ENCODE measurements at regions not wholly inside any gene's neighbourhood (a gene's known extent, or its start where the extent isn't known, plus 50 kb on each side); places are given as distances from the start of the nearest gene placed in this dataset.

DNA sequence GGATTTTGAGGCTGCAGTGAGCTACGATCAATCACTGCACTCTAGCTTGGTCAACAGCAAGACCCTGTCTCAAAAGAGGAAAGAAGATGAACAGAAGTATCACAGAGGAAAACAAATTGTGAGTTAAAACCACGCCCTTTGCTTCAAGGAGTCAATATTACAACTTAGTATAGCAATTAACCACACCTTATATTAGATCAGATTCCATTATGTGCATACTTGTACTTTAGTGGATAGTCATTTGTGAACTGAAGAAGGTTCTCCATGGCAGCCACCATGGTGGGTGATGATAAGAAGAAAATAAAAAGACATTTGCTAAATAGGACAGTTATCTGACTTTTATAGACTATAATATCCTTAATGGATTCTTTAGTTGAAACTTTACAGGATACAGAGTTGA, 72.3 kb upstream of the EFEMP1 start:
- ATAC-seq (ENCODE audit: low read depth) (no peak), DNase-seq (ENCODE audit: low spot score) (no peak)
- H3K4me3 ChIP-seq (ENCODE audit: severe bottlenecking): no peak overlapping the region
- TF ChIP-seq, protein P1, sequence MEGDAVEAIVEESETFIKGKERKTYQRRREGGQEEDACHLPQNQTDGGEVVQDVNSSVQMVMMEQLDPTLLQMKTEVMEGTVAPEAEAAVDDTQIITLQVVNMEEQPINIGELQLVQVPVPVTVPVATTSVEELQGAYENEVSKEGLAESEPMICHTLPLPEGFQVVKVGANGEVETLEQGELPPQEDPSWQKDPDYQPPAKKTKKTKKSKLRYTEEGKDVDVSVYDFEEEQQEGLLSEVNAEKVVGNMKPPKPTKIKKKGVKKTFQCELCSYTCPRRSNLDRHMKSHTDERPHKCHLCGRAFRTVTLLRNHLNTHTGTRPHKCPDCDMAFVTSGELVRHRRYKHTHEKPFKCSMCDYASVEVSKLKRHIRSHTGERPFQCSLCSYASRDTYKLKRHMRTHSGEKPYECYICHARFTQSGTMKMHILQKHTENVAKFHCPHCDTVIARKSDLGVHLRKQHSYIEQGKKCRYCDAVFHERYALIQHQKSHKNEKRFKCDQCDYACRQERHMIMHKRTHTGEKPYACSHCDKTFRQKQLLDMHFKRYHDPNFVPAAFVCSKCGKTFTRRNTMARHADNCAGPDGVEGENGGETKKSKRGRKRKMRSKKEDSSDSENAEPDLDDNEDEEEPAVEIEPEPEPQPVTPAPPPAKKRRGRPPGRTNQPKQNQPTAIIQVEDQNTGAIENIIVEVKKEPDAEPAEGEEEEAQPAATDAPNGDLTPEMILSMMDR (IDR thresholded peaks at IDR 0.05; ENCODE audit: poor library complexity, severe bottlenecking): no peak
- no peaks in the 10 kb centered on the region for H3K27me3 ChIP-seq (ENCODE audit: insufficient read depth, poor library complexity, severe bottlenecking)
- no peaks in the 10 kb centered on the region for H3K36me3 ChIP-seq (ENCODE audit: low read depth)
- H3K27ac ChIP-seq (ENCODE audit: poor library complexity, severe bottlenecking): peak overlapping the region; percentile 96
- H3K9me3 ChIP-seq (ENCODE audit: severe bottlenecking): no peaks in the 10 kb centered on the region
- peaks cover 38% of the 10 kb centered on the region for H3K4me1 ChIP-seq (ENCODE audit: insufficient read depth, poor library complexity, severe bottlenecking)

DNA sequence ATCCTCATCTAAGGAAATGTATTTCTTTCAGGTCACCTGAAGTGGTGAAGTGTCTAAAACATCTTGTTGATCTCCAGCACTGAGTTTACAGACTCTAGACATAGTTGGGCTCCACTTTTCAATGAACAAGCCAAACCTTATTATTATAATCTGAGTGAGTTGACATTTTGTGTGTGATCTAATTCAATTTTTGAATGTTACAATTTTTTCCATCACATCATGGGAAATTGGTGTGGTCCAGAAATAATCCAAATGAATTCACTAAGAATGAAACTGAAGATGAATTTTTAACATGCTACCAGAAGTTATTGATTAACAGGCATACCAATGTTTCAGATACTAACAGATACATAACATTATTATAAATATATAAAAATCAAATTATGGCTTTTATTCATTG, 75.6 kb upstream of the EFEMP1 start:
- peaks cover 19% of the 10 kb centered on the region for H3K4me1 ChIP-seq (ENCODE audit: insufficient read depth, poor library complexity, severe bottlenecking)
- H3K27me3 ChIP-seq (ENCODE audit: insufficient read depth, poor library complexity, severe bottlenecking): no peaks in the 10 kb centered on the region
- H3K27ac ChIP-seq (ENCODE audit: poor library complexity, severe bottlenecking): no peak overlapping the region
- no peaks in the 10 kb centered on the region for H3K9me3 ChIP-seq (ENCODE audit: severe bottlenecking)
- TF ChIP-seq, protein P1 (IDR thresholded peaks at IDR 0.05; ENCODE audit: poor library complexity, severe bottlenecking): no peak
- no peaks in the 10 kb centered on the region for H3K36me3 ChIP-seq (ENCODE audit: low read depth)
- no peak overlapping the region for H3K4me3 ChIP-seq (ENCODE audit: severe bottlenecking)
- ATAC-seq (ENCODE audit: low read depth) (no peak), DNase-seq (ENCODE audit: low spot score) (no peak)

DNA sequence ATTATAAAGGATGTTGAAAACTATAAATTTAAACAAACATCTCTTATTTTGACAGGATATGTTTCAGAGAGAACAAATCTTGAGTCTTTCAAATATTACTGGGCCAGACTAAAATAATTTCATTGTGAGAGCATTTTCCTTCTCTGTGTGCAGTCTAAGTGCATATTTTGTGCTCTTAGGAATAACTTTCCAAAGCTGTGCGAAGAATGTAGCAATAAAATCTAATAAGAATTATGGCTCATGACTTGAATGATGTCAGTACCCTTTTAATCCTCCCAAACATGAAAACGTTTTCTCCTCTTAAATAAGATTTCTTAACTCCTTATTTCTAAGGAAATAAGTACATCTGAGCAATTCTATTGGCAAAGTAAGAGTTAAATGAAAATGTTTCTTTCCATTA, 76.2 kb upstream of the EFEMP1 start:
- no peak overlapping the region for H3K27ac ChIP-seq (ENCODE audit: poor library complexity, severe bottlenecking)
- no peak for DNase-seq (ENCODE audit: low spot score)
- no peak overlapping the region for H3K4me3 ChIP-seq (ENCODE audit: severe bottlenecking)
- H3K4me1 ChIP-seq (ENCODE audit: insufficient read depth, poor library complexity, severe bottlenecking): peaks cover 14% of the 10 kb centered on the region
- ATAC-seq (ENCODE audit: low read depth): no peak
- TF ChIP-seq, protein P1 (IDR thresholded peaks at IDR 0.05; ENCODE audit: poor library complexity, severe bottlenecking): no peak
- H3K27me3 ChIP-seq (ENCODE audit: insufficient read depth, poor library complexity, severe bottlenecking): no peaks in the 10 kb centered on the region
- no peaks in the 10 kb centered on the region for H3K36me3 ChIP-seq (ENCODE audit: low read depth)
- H3K9me3 ChIP-seq (ENCODE audit: severe bottlenecking): no peaks in the 10 kb centered on the region

- no peak for ATAC-seq (ENCODE audit: low read depth)
- H3K4me3 ChIP-seq (ENCODE audit: severe bottlenecking): no peak overlapping the region
- no peaks in the 10 kb centered on the region for H3K27me3 ChIP-seq (ENCODE audit: insufficient read depth, poor library complexity, severe bottlenecking)
- H3K9me3 ChIP-seq (ENCODE audit: severe bottlenecking): no peaks in the 10 kb centered on the region
- TF ChIP-seq, protein P1 (IDR thresholded peaks at IDR 0.05; ENCODE audit: poor library complexity, severe bottlenecking): no peak
- no peaks in the 10 kb centered on the region for H3K4me1 ChIP-seq (ENCODE audit: insufficient read depth, poor library complexity, severe bottlenecking)
- H3K27ac ChIP-seq (ENCODE audit: poor library complexity, severe bottlenecking): no peak overlapping the region
- H3K36me3 ChIP-seq (ENCODE audit: low read depth): no peaks in the 10 kb centered on the region
- no peak for DNase-seq (ENCODE audit: low spot score)
Measured at GRCh38 chr2:56001947-56002346, 78.4 kb upstream of the EFEMP1 start.

GRCh38 chr2:56008661-56009431, 85.3 kb upstream of the EFEMP1 start:
- Histone ChIP-seq H3K4me1 (ENCODE audit: insufficient read depth, poor library complexity, severe bottlenecking) (peaks cover 22% of the 10 kb centered on the region), H3K4me3 (ENCODE audit: severe bottlenecking) (no peak overlapping the region), H3K27ac (ENCODE audit: poor library complexity, severe bottlenecking) (peak overlapping the region; percentile 21), H3K9me3 (ENCODE audit: severe bottlenecking) (no peaks in the 10 kb centered on the region), H3K36me3 (ENCODE audit: low read depth) (no peaks in the 10 kb centered on the region), H3K27me3 (ENCODE audit: insufficient read depth, poor library complexity, severe bottlenecking) (no peaks in the 10 kb centered on the region)
- ATAC-seq (ENCODE audit: low read depth) (no peak; the same call in 2 of the 3 replicates), DNase-seq (ENCODE audit: low spot score) (no peak)
- TF ChIP-seq, protein P1 (IDR thresholded peaks at IDR 0.05; ENCODE audit: poor library complexity, severe bottlenecking): no peak
